ENCODE measurements at regions not wholly inside any gene's neighbourhood (a gene's known extent, or its start where the extent isn't known, plus 50 kb on each side); places are given as distances from the start of the nearest gene placed in this dataset.

- TF ChIP-seq POLR2AphosphoS5 (IDR thresholded peaks at IDR 0.05; ENCODE audit: insufficient read depth in 1 of 2, low read depth in 1 of 2) (no peak), CTCF (IDR thresholded peaks at IDR 0.05) (no peak), POLR2A (IDR thresholded peaks at IDR 0.05) (no peak)
Observed at GRCh38 chr1:207243442-207244408, 77.8 kb upstream of the CD55 start.

Measured in vagina (tissue), 2 donors.